ENCODE measurements at regions not wholly inside any gene's neighbourhood (a gene's known extent, or its start where the extent isn't known, plus 50 kb on each side); places are given as distances from the start of the nearest gene placed in this dataset.
"Not testable (repeated sequence)": the region's sequence is repeated elsewhere in the genome, so short reads cannot be mapped to it uniquely, and the experiment has no call there.

GRCh38 chr6:144969154-144969553 lies 684.0 kb downstream of the UTRN start:
- DNase-seq: no peak
- H3K27ac ChIP-seq (ENCODE audit: insufficient read depth, low read length, poor library complexity, severe bottlenecking): no peak overlapping the region
- H3K4me1 ChIP-seq (ENCODE audit: control insufficient read depth, insufficient read depth, low read length, poor library complexity, severe bottlenecking): no peaks in the 10 kb centered on the region
- H3K9me3 ChIP-seq (ENCODE audit: control insufficient read depth, low read length): no peaks in the 10 kb centered on the region
- H3K27me3 ChIP-seq (replicated peaks; ENCODE audit: control insufficient read depth, insufficient read depth, low read length, poor library complexity, severe bottlenecking): no peaks in the 10 kb centered on the region
- H3K4me3 ChIP-seq (ENCODE audit: insufficient read depth, low read depth, low read length, poor library complexity, severe bottlenecking): no peak overlapping the region
- H3K36me3 ChIP-seq (ENCODE audit: control insufficient read depth, insufficient read depth, low read length): no peaks in the 10 kb centered on the region

- no peak overlapping the region for H3K27ac ChIP-seq (ENCODE audit: insufficient read depth, low read length, poor library complexity, severe bottlenecking)
- H3K9me3 ChIP-seq (ENCODE audit: control insufficient read depth, low read length): no peaks in the 10 kb centered on the region
- H3K27me3 ChIP-seq (replicated peaks; ENCODE audit: control insufficient read depth, insufficient read depth, low read length, poor library complexity, severe bottlenecking): no peaks in the 10 kb centered on the region
- H3K36me3 ChIP-seq (ENCODE audit: control insufficient read depth, insufficient read depth, low read length): no peaks in the 10 kb centered on the region
- H3K4me1 ChIP-seq (ENCODE audit: control insufficient read depth, insufficient read depth, low read length, poor library complexity, severe bottlenecking): no peaks in the 10 kb centered on the region
- no peak overlapping the region for H3K4me3 ChIP-seq (ENCODE audit: insufficient read depth, low read depth, low read length, poor library complexity, severe bottlenecking)
- no peak for DNase-seq
These were observed 684.6 kb downstream of the UTRN start for GRCh38 chr6:144969602-144970272.

GRCh38 chr6:144977250-144977864 lies 692.2 kb downstream of the UTRN start:
- DNase-seq; H3K4me1 ChIP-seq (ENCODE audit: control insufficient read depth, insufficient read depth, low read length, poor library complexity, severe bottlenecking); H3K27me3 ChIP-seq (replicated peaks; ENCODE audit: control insufficient read depth, insufficient read depth, low read length, poor library complexity, severe bottlenecking); H3K27ac ChIP-seq (ENCODE audit: insufficient read depth, low read length, poor library complexity, severe bottlenecking); H3K36me3 ChIP-seq (ENCODE audit: control insufficient read depth, insufficient read depth, low read length); H3K9me3 ChIP-seq (ENCODE audit: control insufficient read depth, low read length); H3K4me3 ChIP-seq (ENCODE audit: insufficient read depth, low read depth, low read length, poor library complexity, severe bottlenecking): not testable (repeated sequence)

GRCh38 chr6:144978208-144978607 lies 693.1 kb downstream of the UTRN start:
- H3K9me3 ChIP-seq (ENCODE audit: control insufficient read depth, low read length): no peaks in the 10 kb centered on the region
- no peaks in the 10 kb centered on the region for H3K27me3 ChIP-seq (replicated peaks; ENCODE audit: control insufficient read depth, insufficient read depth, low read length, poor library complexity, severe bottlenecking)
- no peak overlapping the region for H3K4me3 ChIP-seq (ENCODE audit: insufficient read depth, low read depth, low read length, poor library complexity, severe bottlenecking)
- no peaks in the 10 kb centered on the region for H3K4me1 ChIP-seq (ENCODE audit: control insufficient read depth, insufficient read depth, low read length, poor library complexity, severe bottlenecking)
- no peaks in the 10 kb centered on the region for H3K36me3 ChIP-seq (ENCODE audit: control insufficient read depth, insufficient read depth, low read length)
- DNase-seq: no peak
- H3K27ac ChIP-seq (ENCODE audit: insufficient read depth, low read length, poor library complexity, severe bottlenecking): no peak overlapping the region

GRCh38 chr6:144986271-144986670 lies 701.1 kb downstream of the UTRN start:
- no peaks in the 10 kb centered on the region for H3K27me3 ChIP-seq (replicated peaks; ENCODE audit: control insufficient read depth, insufficient read depth, low read length, poor library complexity, severe bottlenecking)
- no peak overlapping the region for H3K4me3 ChIP-seq (ENCODE audit: insufficient read depth, low read depth, low read length, poor library complexity, severe bottlenecking)
- H3K36me3 ChIP-seq (ENCODE audit: control insufficient read depth, insufficient read depth, low read length): no peaks in the 10 kb centered on the region
- no peaks in the 10 kb centered on the region for H3K4me1 ChIP-seq (ENCODE audit: control insufficient read depth, insufficient read depth, low read length, poor library complexity, severe bottlenecking)
- no peak for DNase-seq
- H3K9me3 ChIP-seq (ENCODE audit: control insufficient read depth, low read length): no peaks in the 10 kb centered on the region
- no peak overlapping the region for H3K27ac ChIP-seq (ENCODE audit: insufficient read depth, low read length, poor library complexity, severe bottlenecking)

DNA sequence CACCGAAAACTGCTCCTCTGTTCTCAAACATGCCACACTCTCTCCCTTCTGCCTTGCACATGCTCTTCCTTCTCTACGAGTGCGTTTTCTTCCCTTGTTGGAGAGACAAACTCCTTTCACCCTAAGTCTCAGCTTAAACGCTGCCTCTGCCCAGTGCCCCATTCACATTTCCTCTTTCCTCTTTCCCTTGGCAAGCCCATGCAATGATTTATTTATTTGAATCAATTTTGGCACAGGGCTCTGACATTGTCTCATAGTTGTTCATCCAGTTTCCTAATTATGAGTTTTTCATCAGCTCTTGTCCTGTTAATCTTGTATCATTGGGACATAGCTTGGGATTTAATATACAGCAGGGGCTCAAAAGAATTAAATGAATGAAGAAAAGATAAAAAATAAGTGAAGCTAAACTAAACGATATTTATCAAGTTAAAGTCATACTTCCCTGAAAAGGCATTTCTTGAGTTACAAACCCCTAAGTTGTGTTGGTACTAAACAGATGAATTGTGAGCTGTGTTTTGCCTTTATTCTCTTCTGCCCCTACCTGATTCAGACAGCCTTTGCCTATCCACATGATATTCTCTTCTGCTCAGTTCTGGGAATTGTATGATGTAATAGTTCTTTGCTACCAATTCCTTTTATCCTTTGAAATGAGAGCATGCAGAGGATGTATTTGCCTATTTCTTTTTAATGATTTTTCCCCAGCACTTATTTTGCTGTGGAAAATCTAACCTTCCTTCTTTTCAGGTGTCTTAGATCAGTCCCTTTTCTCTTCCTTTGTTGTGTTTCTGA lies 704.4 kb downstream of the UTRN start:
- no peak overlapping the region for H3K27ac ChIP-seq (ENCODE audit: insufficient read depth, low read length, poor library complexity, severe bottlenecking)
- no peaks in the 10 kb centered on the region for H3K9me3 ChIP-seq (ENCODE audit: control insufficient read depth, low read length)
- no peaks in the 10 kb centered on the region for H3K27me3 ChIP-seq (replicated peaks; ENCODE audit: control insufficient read depth, insufficient read depth, low read length, poor library complexity, severe bottlenecking)
- H3K4me1 ChIP-seq (ENCODE audit: control insufficient read depth, insufficient read depth, low read length, poor library complexity, severe bottlenecking): no peaks in the 10 kb centered on the region
- no peak for DNase-seq
- no peaks in the 10 kb centered on the region for H3K36me3 ChIP-seq (ENCODE audit: control insufficient read depth, insufficient read depth, low read length)
- H3K4me3 ChIP-seq (ENCODE audit: insufficient read depth, low read depth, low read length, poor library complexity, severe bottlenecking): no peak overlapping the region

DNA sequence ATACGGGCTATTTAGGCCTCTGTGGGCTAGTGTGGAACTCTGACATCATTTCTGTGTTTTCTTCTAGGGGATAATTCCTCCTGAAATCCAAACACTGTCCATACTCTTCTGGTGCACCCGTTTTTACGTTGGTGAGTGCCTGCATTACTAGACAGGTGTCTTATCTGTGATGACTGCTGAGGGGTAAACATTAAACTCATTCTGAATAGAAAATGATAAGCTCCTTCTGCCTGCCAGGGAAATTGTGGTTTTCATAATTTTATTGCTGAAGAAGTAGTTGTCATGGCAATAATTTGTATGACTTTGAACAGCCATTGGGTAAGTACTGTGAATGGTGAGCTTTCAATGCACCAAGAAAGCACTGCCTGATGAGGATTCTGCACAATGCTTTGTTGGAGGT lies 705.6 kb downstream of the UTRN start:
- Histone ChIP-seq H3K27me3 (replicated peaks; ENCODE audit: control insufficient read depth, insufficient read depth, low read length, poor library complexity, severe bottlenecking) (no peaks in the 10 kb centered on the region), H3K9me3 (ENCODE audit: control insufficient read depth, low read length) (no peaks in the 10 kb centered on the region), H3K36me3 (ENCODE audit: control insufficient read depth, insufficient read depth, low read length) (no peaks in the 10 kb centered on the region), H3K4me3 (ENCODE audit: insufficient read depth, low read depth, low read length, poor library complexity, severe bottlenecking) (no peak overlapping the region), H3K27ac (ENCODE audit: insufficient read depth, low read length, poor library complexity, severe bottlenecking) (no peak overlapping the region), H3K4me1 (ENCODE audit: control insufficient read depth, insufficient read depth, low read length, poor library complexity, severe bottlenecking) (no peaks in the 10 kb centered on the region)
- no peak for DNase-seq

DNA sequence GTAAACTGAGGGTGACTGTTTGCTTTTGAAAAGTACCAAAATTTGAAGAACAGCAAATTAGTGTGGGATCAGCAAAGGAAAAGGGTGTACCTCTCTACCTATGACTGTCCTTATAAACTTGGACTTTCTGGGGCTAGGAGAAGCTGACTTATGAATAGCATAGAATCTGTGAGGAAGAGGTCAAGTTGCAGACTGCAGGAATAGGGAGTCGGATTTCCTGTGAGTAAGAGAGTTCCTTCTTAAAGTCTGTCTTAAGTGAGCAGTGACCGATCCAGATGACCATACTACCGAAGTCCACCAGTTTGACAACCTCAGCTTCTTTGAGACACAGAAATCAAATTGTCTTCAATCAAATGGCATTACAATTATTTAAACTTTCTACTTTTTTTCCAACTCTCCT lies 708.7 kb downstream of the UTRN start:
- Histone ChIP-seq H3K27ac (ENCODE audit: insufficient read depth, low read length, poor library complexity, severe bottlenecking) (no peak overlapping the region), H3K36me3 (ENCODE audit: control insufficient read depth, insufficient read depth, low read length) (no peaks in the 10 kb centered on the region), H3K4me3 (ENCODE audit: insufficient read depth, low read depth, low read length, poor library complexity, severe bottlenecking) (no peak overlapping the region), H3K4me1 (ENCODE audit: control insufficient read depth, insufficient read depth, low read length, poor library complexity, severe bottlenecking) (no peaks in the 10 kb centered on the region), H3K27me3 (replicated peaks; ENCODE audit: control insufficient read depth, insufficient read depth, low read length, poor library complexity, severe bottlenecking) (no peaks in the 10 kb centered on the region), H3K9me3 (ENCODE audit: control insufficient read depth, low read length) (no peaks in the 10 kb centered on the region)
- DNase-seq: no peak

- no peak overlapping the region for H3K4me3 ChIP-seq (ENCODE audit: insufficient read depth, low read depth, low read length, poor library complexity, severe bottlenecking)
- H3K36me3 ChIP-seq (ENCODE audit: control insufficient read depth, insufficient read depth, low read length): no peaks in the 10 kb centered on the region
- H3K4me1 ChIP-seq (ENCODE audit: control insufficient read depth, insufficient read depth, low read length, poor library complexity, severe bottlenecking): no peaks in the 10 kb centered on the region
- H3K9me3 ChIP-seq (ENCODE audit: control insufficient read depth, low read length): no peaks in the 10 kb centered on the region
- H3K27ac ChIP-seq (ENCODE audit: insufficient read depth, low read length, poor library complexity, severe bottlenecking): no peak overlapping the region
- H3K27me3 ChIP-seq (replicated peaks; ENCODE audit: control insufficient read depth, insufficient read depth, low read length, poor library complexity, severe bottlenecking): no peaks in the 10 kb centered on the region
- DNase-seq: no peak
These were observed 712.9 kb downstream of the UTRN start for GRCh38 chr6:144997996-144998395.

- DNase-seq: no peak
- H3K9me3 ChIP-seq (ENCODE audit: control insufficient read depth, low read length): no peaks in the 10 kb centered on the region
- H3K4me3 ChIP-seq (ENCODE audit: insufficient read depth, low read depth, low read length, poor library complexity, severe bottlenecking): no peak overlapping the region
- H3K36me3 ChIP-seq (ENCODE audit: control insufficient read depth, insufficient read depth, low read length): no peaks in the 10 kb centered on the region
- H3K4me1 ChIP-seq (ENCODE audit: control insufficient read depth, insufficient read depth, low read length, poor library complexity, severe bottlenecking): no peaks in the 10 kb centered on the region
- no peak overlapping the region for H3K27ac ChIP-seq (ENCODE audit: insufficient read depth, low read length, poor library complexity, severe bottlenecking)
- H3K27me3 ChIP-seq (replicated peaks; ENCODE audit: control insufficient read depth, insufficient read depth, low read length, poor library complexity, severe bottlenecking): no peaks in the 10 kb centered on the region
These were observed 714.0 kb downstream of the UTRN start for GRCh38 chr6:144999127-144999526.

Measured in effector memory CD4-positive, alpha-beta T cell (primary cell).